Common myeloid progenitor, CD34-positive (primary cell): ENCODE measurements at regions not wholly inside any gene's neighbourhood (a gene's known extent, or its start where the extent isn't known, plus 50 kb on each side); places are given as distances from the start of the nearest gene placed in this dataset.

ENCODE experiments used
- CTCF ChIA-PET: fragments of 350-600 bp; sonication (Branson Sonifier 250); formaldehyde crosslinking; loops from one replicate; lab custom pipeline; 2021; ENCODE audit warnings: antibody characterized with exemption; lab: Charles Lee
- POLR2A ChIA-PET: fragments of 350-600 bp; sonication (Branson Sonifier 250); formaldehyde crosslinking; loops from one replicate; lab custom pipeline; 2021; ENCODE audit warnings: antibody characterized with exemption; lab: Charles Lee
- DNase-seq, 3 donors: peaks; one replicate each; pipeline versions ENCODE4 v3.0.0 to v3.0.0-alpha.2; 2013
- H3K27ac ChIP-seq, 2 experiments: 1 replicate in 1 of 2; 2 replicates in 1 of 2; pipeline ENCODE4 v1.7.0; 2013; ENCODE audit warnings: inconsistent platforms in 2 of 2, low read length in 2 of 2, mild to moderate bottlenecking in 2 of 2, low read depth in 1 of 2, moderate library complexity in 1 of 2; ENCODE audit not compliant: severe bottlenecking in 2 of 2, insufficient read depth in 1 of 2, poor library complexity in 1 of 2
- H3K27me3 ChIP-seq, 5 experiments: replicated peaks in 2 of 5; 1 replicate in 3 of 5; 2 replicates in 2 of 5; pipeline versions ENCODE4 v1.6.1 to v1.7.0; 2013; ENCODE audit warnings: low read length in 4 of 5, mild to moderate bottlenecking in 2 of 5, moderate library complexity in 2 of 5, inconsistent platforms in 1 of 5; ENCODE audit not compliant: insufficient read depth in 5 of 5, control insufficient read depth in 4 of 5
- H3K36me3 ChIP-seq, 4 experiments: 1 replicate in 2 of 4; 2 replicates in 2 of 4; pipeline versions ENCODE4 v1.6.1 to v1.7.0; 2013; ENCODE audit warnings: low read length in 3 of 4, control low read depth in 1 of 4, mild to moderate bottlenecking in 1 of 4; ENCODE audit not compliant: control insufficient read depth in 4 of 4, insufficient read depth in 4 of 4
- H3K4me1 ChIP-seq, 4 experiments: 1 replicate in 3 of 4; 2 replicates in 1 of 4; pipeline versions ENCODE4 v1.6.1 to v1.7.1; 2013; ENCODE audit warnings: low read length in 3 of 4, mild to moderate bottlenecking in 3 of 4, control low read depth in 1 of 4, inconsistent platforms in 1 of 4, moderate library complexity in 1 of 4; ENCODE audit not compliant: control insufficient read depth in 4 of 4, insufficient read depth in 4 of 4; ENCODE audit errors: control extremely low read depth in 1 of 4
- H3K4me3 ChIP-seq, 7 experiments: 1 replicate in 4 of 7; 2 replicates in 3 of 7; pipeline versions ENCODE4 v1.5.1 to v1.7.0; 2013; ENCODE audit warnings: mild to moderate bottlenecking in 7 of 7, low read length in 6 of 7, moderate library complexity in 6 of 7, inconsistent platforms in 2 of 7, low read depth in 2 of 7, control low read depth in 1 of 7; ENCODE audit not compliant: insufficient read depth in 4 of 7, control insufficient read depth in 1 of 7; ENCODE audit errors: extremely low read depth in 1 of 7
- H3K9me3 ChIP-seq, 5 experiments: 1 replicate in 4 of 5; 2 replicates in 1 of 5; pipeline versions ENCODE4 v1.6.1 to v1.7.1; 2013; ENCODE audit warnings: low read length in 4 of 5, mild to moderate bottlenecking in 2 of 5, inconsistent platforms in 1 of 5, low read depth in 1 of 5, moderate library complexity in 1 of 5; ENCODE audit not compliant: control insufficient read depth in 4 of 5, insufficient read depth in 2 of 5; ENCODE audit errors: control extremely low read depth in 1 of 5
- WGBS: methylation state at CpG from one replicate; pipeline ENCODE4 v1.1.5; 2013; ENCODE audit not compliant: insufficient coverage; 5-methylcytosine and 5-hydroxymethylcytosine counted together

DNA sequence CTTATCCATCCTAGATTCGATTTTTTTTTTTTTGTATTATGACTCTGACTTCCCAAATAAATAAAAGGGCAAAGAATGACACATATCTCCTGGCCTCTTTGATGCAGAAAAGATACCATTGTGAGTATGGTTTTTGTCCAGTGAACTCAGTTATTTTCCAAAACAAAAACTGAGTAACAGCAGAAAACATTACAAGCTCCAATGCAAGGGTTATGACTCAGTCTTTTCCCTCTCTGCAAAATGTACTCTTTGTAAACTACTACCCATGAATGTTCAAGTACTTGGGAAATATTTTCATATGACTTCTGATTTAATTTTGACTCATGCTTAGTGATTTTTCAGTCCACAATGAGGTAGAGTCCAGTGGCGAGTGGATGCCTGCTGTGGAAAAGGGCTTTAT is 355.3 kb downstream of the RNF144B start:
- Histone ChIP-seq H3K27me3 (peaks cover 0 to 2% (median 0%) of the 10 kb centered on the region in 5 experiments), H3K27ac (no peak overlapping the region), H3K4me1 (no peaks in the 10 kb centered on the region), H3K36me3 (no peaks in the 10 kb centered on the region), H3K4me3 (no peak overlapping the region), H3K9me3 (no peaks in the 10 kb centered on the region)
- no peak for DNase-seq
- no CpG with 5 or more reads among the region's 2 CpGs for WGBS
- ChIA-PET POLR2A (no interaction called here), CTCF (no interaction called here)

DNA sequence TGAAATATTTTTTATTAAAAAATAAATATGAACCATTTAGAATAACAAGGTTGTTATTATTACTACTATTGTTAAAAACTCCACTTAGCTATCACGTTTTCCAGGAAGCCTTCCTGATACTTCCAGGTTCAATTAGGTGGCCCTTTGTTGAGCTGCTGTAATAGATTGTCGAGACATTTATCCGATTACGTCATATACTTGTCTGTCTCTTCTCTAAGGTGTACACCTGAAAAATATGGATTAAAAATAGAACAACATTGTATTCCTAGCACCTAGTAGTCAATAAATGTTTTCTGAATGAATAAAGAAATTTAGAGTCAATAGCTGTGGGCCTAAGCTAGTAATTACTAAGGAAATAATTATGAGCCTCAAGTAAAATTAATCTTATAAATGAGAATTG is 359.6 kb downstream of the RNF144B start:
- ChIA-PET POLR2A (no interaction called here), CTCF (interaction anchor here (0.6 kb wide), 1 partner anchor 205 kb away, joined by 3 read pairs; no protein-coding TSS in a partner anchor)
- DNase-seq: no peak
- WGBS: no CpG with 5 or more reads among the region's 4 CpGs
- no peak overlapping the region for H3K27ac ChIP-seq
- H3K4me3 ChIP-seq: no peak overlapping the region
- H3K27me3 ChIP-seq: peaks cover 0 to 7% (median 1%) of the 10 kb centered on the region in 5 experiments
- H3K4me1 ChIP-seq: no peaks in the 10 kb centered on the region
- no peaks in the 10 kb centered on the region for H3K36me3 ChIP-seq
- no peaks in the 10 kb centered on the region for H3K9me3 ChIP-seq

DNA sequence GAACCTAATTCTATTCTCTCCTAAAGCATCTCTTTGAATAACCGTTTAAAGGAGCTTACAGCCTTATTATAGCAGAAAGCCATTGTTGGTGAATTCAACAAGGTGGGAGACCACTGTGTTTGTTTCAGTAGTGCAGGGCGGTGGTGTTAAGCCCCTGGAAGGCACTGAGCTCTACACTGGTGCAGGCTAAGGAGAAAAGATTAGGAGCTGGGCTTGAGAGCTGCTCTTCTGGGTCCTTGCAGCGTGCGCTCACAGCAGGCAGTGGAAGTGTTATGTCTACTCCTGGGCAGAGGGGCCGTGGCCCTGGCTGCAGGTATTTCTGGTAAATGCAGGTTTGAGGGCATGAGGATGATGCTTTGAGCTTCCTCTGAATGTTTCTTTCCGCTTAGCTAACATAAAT is 361.2 kb downstream of the RNF144B start:
- H3K4me3 ChIP-seq: no peak overlapping the region
- 100% methylated on average over 1 of the region's 6 CpGs for whole genome bisulfite sequencing
- CTCF ChIA-PET: no interaction called here
- DNase-seq: no peak
- no peak overlapping the region for H3K27ac ChIP-seq
- no peaks in the 10 kb centered on the region for H3K36me3 ChIP-seq
- no peaks in the 10 kb centered on the region for H3K9me3 ChIP-seq
- peaks cover 0 to 19% (median 6%) of the 10 kb centered on the region in 5 experiments for H3K27me3 ChIP-seq
- no peaks in the 10 kb centered on the region for H3K4me1 ChIP-seq
- POLR2A ChIA-PET: no interaction called here

DNA sequence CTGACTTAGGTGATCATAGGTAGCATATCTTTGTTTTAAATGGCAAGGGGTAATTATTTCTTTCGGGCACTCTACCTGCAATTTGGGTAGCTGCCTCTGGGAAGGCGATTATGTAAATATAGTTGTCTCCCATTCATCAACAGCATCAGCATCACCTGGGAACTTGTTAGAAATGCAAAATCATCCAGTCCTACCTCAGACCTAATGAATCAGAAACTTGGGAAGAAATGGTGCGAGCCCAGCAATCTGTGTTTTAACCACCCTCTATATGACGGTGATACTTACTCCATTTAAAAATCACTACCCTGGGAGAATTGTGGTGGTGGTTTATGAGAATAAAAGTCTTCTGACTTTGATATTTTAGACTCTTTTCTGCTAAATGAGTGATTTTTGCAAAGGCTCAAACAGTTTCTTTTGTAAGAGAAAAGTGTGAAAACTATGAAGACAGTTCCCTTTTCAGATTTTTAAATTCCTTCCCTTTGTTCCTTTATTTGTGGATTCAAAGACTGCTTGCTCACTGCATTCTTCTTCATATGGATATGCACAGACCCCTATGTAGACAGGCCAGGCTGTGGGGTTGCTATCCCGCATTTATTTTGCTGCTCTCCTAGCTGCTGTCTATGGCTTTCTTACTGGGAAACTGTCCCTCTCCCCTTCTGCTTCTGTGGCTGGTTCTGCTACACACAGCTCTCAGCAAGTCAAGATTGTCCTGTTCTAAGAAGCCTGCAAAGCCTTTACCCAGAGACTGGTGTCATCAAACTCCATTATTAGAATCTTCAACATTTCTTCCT is 365.3 kb downstream of the RNF144B start:
- CTCF ChIA-PET: no interaction called here
- Histone ChIP-seq H3K27me3 (peaks cover 0 to 22% (median 6%) of the 10 kb centered on the region in 5 experiments), H3K27ac (no peak overlapping the region), H3K36me3 (no peaks in the 10 kb centered on the region), H3K4me3 (no peak overlapping the region), H3K4me1 (no peaks in the 10 kb centered on the region), H3K9me3 (no peaks in the 10 kb centered on the region)
- POLR2A ChIA-PET: no interaction called here
- no peak for DNase-seq
- 38% methylated on average over 1 of the region's 5 CpGs for WGBS

DNA sequence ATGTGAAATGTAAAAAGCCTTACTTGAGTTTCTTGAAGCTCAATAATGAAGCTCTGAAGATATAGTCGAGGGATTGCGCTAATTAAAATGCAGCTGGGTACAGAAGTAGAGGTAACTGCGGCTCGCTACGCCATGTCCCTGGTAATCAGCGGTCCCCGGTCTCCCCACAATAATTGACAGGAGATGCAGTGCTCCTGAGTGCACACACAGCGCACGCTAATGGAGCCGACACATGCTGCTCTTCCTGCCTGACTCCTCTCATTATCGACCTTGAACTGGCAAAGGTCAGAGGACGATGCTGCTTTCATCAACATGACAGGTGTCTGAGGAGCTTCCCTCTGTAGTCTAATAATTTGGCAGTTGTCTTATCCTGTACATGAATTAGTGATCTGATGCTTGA is 365.9 kb downstream of the RNF144B start:
- H3K4me3 ChIP-seq: no peak overlapping the region
- CTCF ChIA-PET: no interaction called here
- DNase-seq: no peak
- 88% methylated on average over 12 of the region's 12 CpGs for WGBS
- no peaks in the 10 kb centered on the region for H3K4me1 ChIP-seq
- no peaks in the 10 kb centered on the region for H3K36me3 ChIP-seq
- H3K27ac ChIP-seq: no peak overlapping the region
- H3K9me3 ChIP-seq: no peaks in the 10 kb centered on the region
- POLR2A ChIA-PET: no interaction called here
- H3K27me3 ChIP-seq: peaks cover 0 to 22% (median 6%) of the 10 kb centered on the region in 5 experiments

DNA sequence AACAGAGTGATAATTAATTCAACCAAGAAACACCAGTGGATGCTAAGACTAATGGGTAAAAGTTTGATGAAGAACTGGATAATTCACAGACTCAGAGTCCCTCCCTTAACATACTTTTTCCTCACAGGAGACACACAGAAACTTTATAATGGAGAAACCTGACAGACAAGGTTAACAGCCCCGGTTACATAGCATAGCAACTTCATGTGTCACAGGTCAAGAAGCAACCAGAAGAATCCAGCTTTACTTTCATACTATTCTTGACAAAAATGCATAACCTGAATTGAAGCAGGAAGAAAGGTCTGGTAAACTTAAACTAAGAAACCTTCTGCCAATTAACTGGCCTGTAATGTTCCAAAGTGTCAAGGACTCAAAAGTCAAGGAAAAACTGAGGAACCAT is 375.9 kb downstream of the RNF144B start:
- Histone ChIP-seq H3K27ac (no peak overlapping the region), H3K4me1 (no peaks in the 10 kb centered on the region), H3K36me3 (no peaks in the 10 kb centered on the region), H3K9me3 (no peaks in the 10 kb centered on the region), H3K27me3 (no peaks in the 10 kb centered on the region), H3K4me3 (no peak overlapping the region)
- CTCF ChIA-PET: no interaction called here
- WGBS: 80% methylated on average over 1 of the region's 1 CpG
- POLR2A ChIA-PET: no interaction called here
- no peak for DNase-seq

DNA sequence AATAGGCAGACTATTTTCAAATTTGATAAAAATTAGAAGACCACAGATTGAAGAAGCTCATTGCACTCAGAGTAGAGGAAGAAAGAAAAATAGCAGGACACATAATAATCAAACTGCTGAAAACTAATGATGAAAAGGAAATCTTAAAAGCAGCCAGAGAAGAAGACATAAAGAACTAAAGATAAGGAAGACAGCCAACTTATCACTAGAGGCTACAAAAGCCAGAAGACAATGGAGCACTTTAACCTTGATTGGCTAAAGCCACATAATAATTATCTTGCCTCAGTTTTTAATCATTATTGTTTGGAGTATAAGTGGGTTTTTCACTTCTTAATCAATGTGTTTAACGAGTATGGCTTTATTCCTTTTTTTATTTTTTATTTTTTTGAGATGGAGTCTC is 397.6 kb downstream of the RNF144B start:
- Histone ChIP-seq H3K4me3 (no peak overlapping the region), H3K36me3 (no peaks in the 10 kb centered on the region), H3K9me3 (no peaks in the 10 kb centered on the region), H3K27ac (no peak overlapping the region), H3K4me1 (no peaks in the 10 kb centered on the region), H3K27me3 (no peaks in the 10 kb centered on the region)
- ChIA-PET POLR2A (no interaction called here), CTCF (no interaction called here)
- no peak for DNase-seq
- no CpG with 5 or more reads among the region's 1 CpG for WGBS
